ENCODE measurements at regions not wholly inside any gene's neighbourhood (a gene's known extent, or its start where the extent isn't known, plus 50 kb on each side); places are given as distances from the start of the nearest gene placed in this dataset.

GRCh38 chr9:86413971-86414880 lies 60.0 kb upstream of the TUT7 start:
- Histone ChIP-seq H3K9me3 (replicated peaks; ENCODE audit: control insufficient read depth, insufficient read depth, low read depth, low read length) (0 out of 2 replicates have a peak, but pooled peaks cover 2% of the 10 kb centered on the region), H3K4me2 (ENCODE audit: insufficient read depth, low read length) (no peak overlapping the region), H3K79me2 (ENCODE audit: control insufficient read depth, insufficient read depth, low read length) (no peaks in the 10 kb centered on the region), H4K20me1 (replicated peaks; ENCODE audit: control insufficient read depth, insufficient read depth, low read length) (no peaks in the 10 kb centered on the region), H2AFZ (ENCODE audit: low read depth, low read length) (no peak overlapping the region), H3K27me3 (ENCODE audit: control insufficient read depth in 2 of 2, insufficient read depth in 2 of 2, low read length in 2 of 2) (no peaks in the 10 kb centered on the region; a peak in 2 of 5 replicates), H3K9ac (ENCODE audit: insufficient read depth in 1 of 2, low read depth in 2 of 2, low read length in 2 of 2) (no peak overlapping the region), H3K4me3 (no peak overlapping the region), H3K9me1 (ENCODE audit: control insufficient read depth, insufficient read depth, low read length) (no peaks in the 10 kb centered on the region), H3K27ac (ENCODE audit: extremely low read depth, low read depth, low read length) (no peak overlapping the region), H3K4me1 (replicated peaks in 1 of 2; ENCODE audit: control insufficient read depth in 2 of 2, insufficient read depth in 2 of 2, low read length in 2 of 2) (no peaks in the 10 kb centered on the region), H3K36me3 (ENCODE audit: control insufficient read depth, insufficient read depth, low read length) (no peaks in the 10 kb centered on the region)
- DNase-seq (ENCODE audit: extremely low read depth in 1 of 4, low spot score in 3 of 4) = peak; percentile 5 to 15 (median 11)
- intact Hi-C loops (cut with micrococcal nuclease) (loop anchor here (5.0 kb wide), 2 partner anchors 127 to 913 kb away; no protein-coding TSS in a partner anchor), in situ Hi-C loops (cut with MboI) (no loop called here)
- peak; percentile 55 for FAIRE-seq
- TF ChIP-seq RAD21 (CRISPR knock-in tag; conservative IDR thresholded peaks at IDR 0.05 in 1 of 2, IDR thresholded peaks at IDR 0.05 in 1 of 2) (peak; percentile 35 to 59; a peak in 3 of 4 replicates), CTCF (IDR thresholded peaks at IDR 0.05 in 2 of 3, conservative IDR thresholded peaks at IDR 0.05 in 1 of 3; ENCODE audit: insufficient read depth in 2 of 3, low read depth in 1 of 3, low read length in 3 of 3) (peak; percentile 29 to 56 (median 33); a peak in 4 of 6 replicates), NCOA2 (IDR thresholded peaks at IDR 0.05; ENCODE audit: partially characterized antibody in 2 of 2) (no peak)
- TF ChIP-seq, protein P1, sequence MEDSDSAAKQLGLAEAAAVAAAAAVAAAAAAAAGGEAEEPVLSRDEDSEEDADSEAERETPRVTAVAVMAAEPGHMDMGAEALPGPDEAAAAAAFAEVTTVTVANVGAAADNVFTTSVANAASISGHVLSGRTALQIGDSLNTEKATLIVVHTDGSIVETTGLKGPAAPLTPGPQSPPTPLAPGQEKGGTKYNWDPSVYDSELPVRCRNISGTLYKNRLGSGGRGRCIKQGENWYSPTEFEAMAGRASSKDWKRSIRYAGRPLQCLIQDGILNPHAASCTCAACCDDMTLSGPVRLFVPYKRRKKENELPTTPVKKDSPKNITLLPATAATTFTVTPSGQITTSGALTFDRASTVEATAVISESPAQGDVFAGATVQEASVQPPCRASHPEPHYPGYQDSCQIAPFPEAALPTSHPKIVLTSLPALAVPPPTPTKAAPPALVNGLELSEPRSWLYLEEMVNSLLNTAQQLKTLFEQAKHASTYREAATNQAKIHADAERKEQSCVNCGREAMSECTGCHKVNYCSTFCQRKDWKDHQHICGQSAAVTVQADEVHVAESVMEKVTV (CRISPR knock-in tag; IDR thresholded peaks at IDR 0.05) = 0 out of 2 replicates have a peak, but pooled peaks have one; percentile 5
- ChIA-PET POLR2A (no interaction called here), CTCF (ENCODE audit: low intra/inter-chr PET ratio) (interaction anchor here (2.2 kb wide), 1 partner anchor 910 kb away, joined by 10 read pairs; no protein-coding TSS in a partner anchor)
- ATAC-seq = 0 out of 3 replicates have a peak, but pooled peaks have one; percentile 48
- WGBS (ENCODE audit: insufficient coverage, low coverage, missing lambda C conversion rate) = 9% methylated on average over 4 of the region's 10 CpGs
- no TSS peak for BruUV-seq (replicated peaks)

Data from K562 (cell line).